Parathyroid adenoma (tissue), 2 donors: ENCODE measurements at regions not wholly inside any gene's neighbourhood (a gene's known extent, or its start where the extent isn't known, plus 50 kb on each side); places are given as distances from the start of the nearest gene placed in this dataset.

Experiments used
- H2AFZ ChIP-seq: fragments of 300-600 bp; sonication (generic); one replicate; pipeline ENCODE4 v1.7.0; 2017; ENCODE audit warnings: antibody characterized with exemption, mild to moderate bottlenecking
- H3K27ac ChIP-seq: fragments of 300-600 bp; sonication (generic); one replicate; pipeline ENCODE4 v1.7.0; 2017
- H3K27me3 ChIP-seq: fragments of 300-600 bp; sonication (generic); one replicate; pipeline ENCODE4 v1.7.0; 2017; ENCODE audit warnings: low read length; ENCODE audit not compliant: control insufficient read depth, insufficient read depth
- H3K36me3 ChIP-seq: fragments of 300-600 bp; sonication (generic); one replicate; pipeline ENCODE4 v1.7.0; 2017; ENCODE audit warnings: low read length; ENCODE audit not compliant: control insufficient read depth, insufficient read depth
- H3K4me1 ChIP-seq: fragments of 300-600 bp; sonication (generic); one replicate; pipeline ENCODE4 v1.7.0; 2017; ENCODE audit warnings: control low read depth
- H3K4me2 ChIP-seq: fragments of 300-600 bp; sonication (generic); one replicate; pipeline ENCODE4 v1.7.0; 2017; ENCODE audit warnings: low read length
- H3K4me3 ChIP-seq: fragments of 300-600 bp; sonication (generic); one replicate; pipeline ENCODE4 v1.7.0; 2017; ENCODE audit warnings: low read depth, low read length
- H3K79me2 ChIP-seq: fragments of 300-600 bp; sonication (generic); one replicate; pipeline ENCODE4 v1.7.0; 2017; ENCODE audit warnings: control low read depth
- H3K9ac ChIP-seq: fragments of 300-600 bp; sonication (generic); one replicate; pipeline ENCODE4 v1.7.0; 2017; ENCODE audit warnings: mild to moderate bottlenecking
- H3K9me3 ChIP-seq: fragments of 300-600 bp; sonication (generic); one replicate; pipeline ENCODE4 v1.7.0; 2017; ENCODE audit warnings: low read length; ENCODE audit not compliant: control insufficient read depth
- TF ChIP-seq, protein P1 (sequence below): fragments of 300-600 bp; sonication (generic); IDR thresholded peaks from one replicate; pipeline ENCODE4 v1.7.0; 2017; ENCODE audit warnings: antibody characterized with exemption, mild to moderate bottlenecking
- donor health status: primary hyperparathyroidism.

DNA sequence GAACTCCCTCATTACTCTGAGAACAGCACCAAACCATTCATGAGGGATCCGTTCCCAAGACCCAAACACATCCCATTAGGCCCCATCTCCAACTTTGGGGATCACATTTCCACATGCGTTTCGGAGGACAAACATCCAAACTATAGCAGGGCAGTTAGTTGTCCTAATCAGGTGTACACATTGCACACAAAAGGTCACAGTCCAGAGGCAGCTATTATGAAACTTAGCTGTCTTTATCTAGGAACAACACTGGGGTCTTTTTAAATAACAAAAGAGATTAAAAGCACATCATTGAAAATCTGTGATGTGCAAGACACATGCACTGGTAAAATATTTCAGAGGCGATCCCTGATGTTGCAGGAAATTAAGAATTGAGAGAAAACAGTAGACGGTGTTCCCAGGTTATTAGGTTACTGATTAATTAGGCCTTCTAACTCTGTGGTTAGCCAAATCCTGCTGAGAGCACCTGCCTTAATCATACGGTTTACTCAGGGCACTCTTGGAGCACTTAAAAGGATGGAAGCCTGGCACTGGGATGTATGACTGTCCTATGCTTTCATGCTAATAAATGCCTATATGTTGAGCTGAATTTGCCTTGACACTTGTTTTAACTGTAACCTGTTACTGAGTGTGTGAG lies 1574.5 kb upstream of the WWC1 start:
- H3K9ac ChIP-seq = no peak overlapping the region
- H3K79me2 ChIP-seq = no peaks in the 10 kb centered on the region
- no peak overlapping the region for H3K27ac ChIP-seq
- H2AFZ ChIP-seq = no peak overlapping the region
- H3K4me1 ChIP-seq = no peaks in the 10 kb centered on the region
- no peaks in the 10 kb centered on the region for H3K27me3 ChIP-seq
- H3K4me2 ChIP-seq = no peak overlapping the region
- peaks cover 3% of the 10 kb centered on the region for H3K9me3 ChIP-seq
- no peak overlapping the region for H3K4me3 ChIP-seq
- H3K36me3 ChIP-seq = no peaks in the 10 kb centered on the region
- TF ChIP-seq, protein P1, sequence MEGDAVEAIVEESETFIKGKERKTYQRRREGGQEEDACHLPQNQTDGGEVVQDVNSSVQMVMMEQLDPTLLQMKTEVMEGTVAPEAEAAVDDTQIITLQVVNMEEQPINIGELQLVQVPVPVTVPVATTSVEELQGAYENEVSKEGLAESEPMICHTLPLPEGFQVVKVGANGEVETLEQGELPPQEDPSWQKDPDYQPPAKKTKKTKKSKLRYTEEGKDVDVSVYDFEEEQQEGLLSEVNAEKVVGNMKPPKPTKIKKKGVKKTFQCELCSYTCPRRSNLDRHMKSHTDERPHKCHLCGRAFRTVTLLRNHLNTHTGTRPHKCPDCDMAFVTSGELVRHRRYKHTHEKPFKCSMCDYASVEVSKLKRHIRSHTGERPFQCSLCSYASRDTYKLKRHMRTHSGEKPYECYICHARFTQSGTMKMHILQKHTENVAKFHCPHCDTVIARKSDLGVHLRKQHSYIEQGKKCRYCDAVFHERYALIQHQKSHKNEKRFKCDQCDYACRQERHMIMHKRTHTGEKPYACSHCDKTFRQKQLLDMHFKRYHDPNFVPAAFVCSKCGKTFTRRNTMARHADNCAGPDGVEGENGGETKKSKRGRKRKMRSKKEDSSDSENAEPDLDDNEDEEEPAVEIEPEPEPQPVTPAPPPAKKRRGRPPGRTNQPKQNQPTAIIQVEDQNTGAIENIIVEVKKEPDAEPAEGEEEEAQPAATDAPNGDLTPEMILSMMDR = no peak

DNA sequence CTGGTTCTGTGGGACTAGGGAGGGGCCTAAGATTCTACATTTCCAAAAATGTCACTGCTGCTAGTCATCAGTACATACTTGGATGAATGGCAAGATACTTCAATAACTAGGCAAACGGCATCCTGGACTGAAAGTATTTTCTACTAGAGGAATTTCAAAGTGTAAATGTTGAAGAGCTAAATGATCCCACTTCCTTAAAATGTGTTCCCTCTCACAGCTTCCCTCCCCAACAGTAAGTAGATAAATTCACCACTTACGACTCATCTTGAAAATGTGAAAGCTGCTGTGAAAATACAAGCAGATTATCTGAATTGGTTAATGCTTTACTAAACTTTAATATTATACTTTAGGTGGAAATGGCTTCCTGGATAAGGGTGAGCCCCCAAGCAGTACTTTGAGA lies 1571.5 kb upstream of the WWC1 start:
- Histone ChIP-seq H3K9me3 (no peaks in the 10 kb centered on the region), H3K36me3 (no peaks in the 10 kb centered on the region), H3K9ac (no peak overlapping the region), H3K4me2 (no peak overlapping the region), H3K27me3 (no peaks in the 10 kb centered on the region), H3K4me3 (no peak overlapping the region), H3K4me1 (no peaks in the 10 kb centered on the region), H2AFZ (no peak overlapping the region), H3K27ac (no peak overlapping the region), H3K79me2 (no peaks in the 10 kb centered on the region)
- TF ChIP-seq, protein P1 = no peak

DNA sequence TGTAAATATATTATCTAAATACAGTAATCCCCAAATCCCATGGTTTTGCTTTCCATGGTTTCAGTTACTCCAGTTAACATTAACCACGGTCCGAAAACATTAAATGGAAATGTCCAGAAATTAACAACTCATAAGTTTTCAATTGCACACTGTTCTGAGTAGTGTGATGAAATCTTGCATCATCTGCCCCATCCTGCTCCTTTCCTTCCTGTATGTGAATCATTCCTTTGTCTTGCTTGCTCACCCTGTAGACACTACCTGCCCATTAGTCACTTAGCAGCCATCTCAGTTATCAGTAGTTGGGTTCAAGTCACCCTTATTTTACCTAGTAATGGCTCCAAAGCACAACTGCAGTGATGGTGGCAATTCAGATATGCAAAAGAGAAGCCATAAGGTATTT lies 1568.5 kb upstream of the WWC1 start:
- H3K27ac ChIP-seq = no peak overlapping the region
- no peaks in the 10 kb centered on the region for H3K4me1 ChIP-seq
- H3K36me3 ChIP-seq = no peaks in the 10 kb centered on the region
- H3K4me3 ChIP-seq = no peak overlapping the region
- no peak overlapping the region for H2AFZ ChIP-seq
- H3K79me2 ChIP-seq = no peaks in the 10 kb centered on the region
- no peaks in the 10 kb centered on the region for H3K9me3 ChIP-seq
- TF ChIP-seq, protein P1 = no peak
- H3K27me3 ChIP-seq = no peaks in the 10 kb centered on the region
- no peak overlapping the region for H3K4me2 ChIP-seq
- H3K9ac ChIP-seq = no peak overlapping the region

DNA sequence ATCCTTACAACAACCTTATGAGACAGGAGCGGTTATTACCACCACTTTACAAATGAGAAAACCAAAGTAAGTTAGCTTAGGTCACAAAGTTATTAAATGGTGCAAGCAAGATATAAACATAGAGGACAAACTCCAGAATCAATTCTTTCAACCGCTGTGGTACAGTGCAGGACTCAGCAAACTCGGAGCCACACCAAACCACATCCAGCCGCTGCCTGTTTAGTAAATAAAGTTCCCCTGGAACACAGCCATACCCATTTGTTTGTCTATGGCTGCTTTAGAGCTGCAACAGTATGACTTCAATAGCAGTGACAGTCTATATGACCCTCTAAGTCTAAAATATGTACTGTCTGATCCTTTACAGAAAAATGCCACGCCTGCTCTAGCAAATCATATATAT lies 1567.2 kb upstream of the WWC1 start:
- H3K36me3 ChIP-seq = no peaks in the 10 kb centered on the region
- H3K9ac ChIP-seq = no peak overlapping the region
- TF ChIP-seq, protein P1 = no peak
- H3K79me2 ChIP-seq = no peaks in the 10 kb centered on the region
- no peaks in the 10 kb centered on the region for H3K4me1 ChIP-seq
- H3K27ac ChIP-seq = no peak overlapping the region
- no peak overlapping the region for H3K4me2 ChIP-seq
- no peaks in the 10 kb centered on the region for H3K27me3 ChIP-seq
- H3K4me3 ChIP-seq = no peak overlapping the region
- H2AFZ ChIP-seq = no peak overlapping the region
- no peaks in the 10 kb centered on the region for H3K9me3 ChIP-seq

DNA sequence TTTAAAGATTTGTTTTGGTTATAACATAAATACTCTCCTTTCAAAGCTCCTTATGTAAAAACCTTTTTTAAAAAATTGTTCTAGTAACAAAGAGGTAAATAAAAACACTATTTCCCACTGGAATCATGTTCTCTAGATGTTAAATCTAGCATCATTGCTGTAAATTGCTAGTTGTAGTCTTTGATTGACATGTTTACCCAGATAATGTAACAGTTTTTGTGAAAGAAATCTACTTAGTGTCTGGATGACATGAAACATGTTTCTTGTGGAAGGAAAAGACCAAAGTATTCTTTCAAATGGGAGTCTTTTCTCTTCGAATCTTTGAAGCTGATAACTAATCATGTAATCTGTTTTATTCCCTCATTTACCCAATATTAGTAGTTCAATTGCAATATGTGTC lies 1565.9 kb upstream of the WWC1 start:
- H3K36me3 ChIP-seq = no peaks in the 10 kb centered on the region
- no peaks in the 10 kb centered on the region for H3K79me2 ChIP-seq
- H3K27ac ChIP-seq = no peak overlapping the region
- no peaks in the 10 kb centered on the region for H3K27me3 ChIP-seq
- no peak overlapping the region for H2AFZ ChIP-seq
- no peak overlapping the region for H3K9ac ChIP-seq
- no peaks in the 10 kb centered on the region for H3K4me1 ChIP-seq
- H3K4me3 ChIP-seq = no peak overlapping the region
- H3K9me3 ChIP-seq = no peaks in the 10 kb centered on the region
- TF ChIP-seq, protein P1 = no peak
- no peak overlapping the region for H3K4me2 ChIP-seq
